OCI-LY7 (cell line): ENCODE measurements at regions not wholly inside any gene's neighbourhood (a gene's known extent, or its start where the extent isn't known, plus 50 kb on each side); places are given as distances from the start of the nearest gene placed in this dataset.

Source experiments
- BruUV-seq: library from RNA; stranded (reverse); fragments of 400-500 nt; replicated peaks from 2 replicates; lab custom pipeline; 2021; lab: Mats Ljungman, UMichigan
- CTCF ChIA-PET: fragments of 300-600 bp; sonication (Branson Sonifier 250); formaldehyde crosslinking; loops from one replicate; lab custom pipeline; 2022; ENCODE audit warnings: antibody characterized with exemption; ENCODE audit not compliant: unreplicated experiment; lab: Charles Lee
- POLR2A ChIA-PET: fragments of 300-600 bp; sonication (Branson Sonifier 250); formaldehyde crosslinking; loops from one replicate; lab custom pipeline; 2022; ENCODE audit warnings: antibody characterized with exemption; lab: Charles Lee
- DNase-seq: peaks from one replicate; pipeline ENCODE4 v3.0.0-alpha.2; 2015; ENCODE audit warnings: low spot score
- H2AFZ ChIP-seq: fragments of 200-600 bp; sonication (generic), shearing (Covaris generic); 2 replicates; pipeline ENCODE4 v1.6.1; 2014; ENCODE audit warnings: mild to moderate bottlenecking, antibody characterized with exemption, low read length, moderate library complexity
- H3K27ac ChIP-seq: fragments of 200-600 bp; sonication (generic); 2 replicates; pipeline ENCODE4 v1.5.1; 2014; ENCODE audit warnings: mixed run types, low read depth, mild to moderate bottlenecking, moderate library complexity, low read length, inconsistent platforms; ENCODE audit not compliant: poor library complexity, severe bottlenecking
- H3K36me3 ChIP-seq: fragments of 200-600 bp; sonication (generic); 2 replicates; pipeline ENCODE4 v1.6.1; 2014; ENCODE audit warnings: mild to moderate bottlenecking, antibody characterized with exemption, low read length, moderate library complexity, mixed read lengths; ENCODE audit not compliant: insufficient read depth
- H3K4me1 ChIP-seq: fragments of 200-600 bp; sonication (generic); 2 replicates; pipeline ENCODE4 v1.5.1; 2014; ENCODE audit warnings: mild to moderate bottlenecking, low read length; ENCODE audit not compliant: insufficient read depth, poor library complexity, severe bottlenecking
- H3K4me2 ChIP-seq: fragments of 200-600 bp; sonication (generic); 2 replicates; pipeline ENCODE4 v1.6.1; 2014; ENCODE audit warnings: mild to moderate bottlenecking, low read length
- H3K4me3 ChIP-seq: fragments of 200-600 bp; sonication (generic); 2 replicates; pipeline ENCODE4 v1.5.1; 2014; ENCODE audit warnings: mild to moderate bottlenecking, low read depth, low read length; ENCODE audit not compliant: poor library complexity, severe bottlenecking
- H3K79me2 ChIP-seq: fragments of 200-600 bp; sonication (generic); 2 replicates; pipeline ENCODE4 v1.6.1; 2016; ENCODE audit warnings: low read depth, mild to moderate bottlenecking, low read length, moderate library complexity, mixed read lengths; ENCODE audit not compliant: insufficient read depth
- H3K9me2 ChIP-seq: fragments of 200-600 bp; sonication (generic); 2 replicates; pipeline ENCODE4 v1.6.1; 2016; ENCODE audit warnings: mild to moderate bottlenecking, low read length, mixed read lengths; ENCODE audit not compliant: insufficient read depth
- H3K9me3 ChIP-seq: fragments of 200-600 bp; sonication (generic); 2 replicates; pipeline ENCODE4 v1.6.1; 2014; ENCODE audit warnings: mild to moderate bottlenecking, mixed run types, low read length, mixed read lengths
- H4K20me1 ChIP-seq: fragments of 200-600 bp; sonication (generic); 2 replicates; pipeline ENCODE4 v1.6.1; 2014; ENCODE audit warnings: mild to moderate bottlenecking, antibody characterized with exemption, low read length, moderate library complexity, mixed read lengths; ENCODE audit not compliant: insufficient read depth
- EZH2phosphoT487 ChIP-seq: fragments of 200-600 bp; sonication (generic); IDR thresholded peaks from 2 replicates; pipeline ENCODE4 v1.6.1; 2018; ENCODE audit warnings: low read depth, borderline replicate concordance, mild to moderate bottlenecking, mixed run types, antibody characterized with exemption, low read length, moderate library complexity, mixed read lengths
- intact Hi-C: fragments of 100-400 bp; cut with micrococcal nuclease; formaldehyde crosslinking; loops from one replicate; pipeline ENCODE4 v1.10.0; 2022; ENCODE audit not compliant: unreplicated experiment
- TF ChIP-seq, protein P1 (sequence below): fragments of 200-600 bp; sonication (generic); conservative IDR thresholded peaks from 2 replicates; pipeline ENCODE4 v1.5.1; 2014; ENCODE audit warnings: mild to moderate bottlenecking, antibody characterized with exemption, low read length, moderate library complexity, mixed read lengths

DNA sequence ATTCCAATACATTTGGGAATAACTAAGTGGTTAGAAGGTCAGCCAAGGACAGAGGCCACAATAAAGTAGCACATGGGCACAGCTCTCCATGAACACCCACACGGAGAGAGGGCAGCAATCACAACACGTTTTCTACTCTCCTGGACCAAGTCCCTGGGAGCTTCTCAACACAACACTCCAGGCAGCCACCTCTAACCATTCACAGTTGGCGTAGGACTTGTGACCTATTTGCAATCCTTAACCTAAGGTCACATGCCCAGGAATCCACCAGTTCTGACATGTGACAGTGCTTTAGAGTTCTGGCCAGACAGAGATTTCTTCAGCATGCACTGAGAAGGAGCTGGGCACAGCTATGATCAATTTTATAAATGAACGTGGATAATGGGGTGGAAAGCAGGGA is 280.8 kb downstream of the SHQ1 start:
- H3K79me2 ChIP-seq: no peaks in the 10 kb centered on the region
- TF ChIP-seq, protein P1, sequence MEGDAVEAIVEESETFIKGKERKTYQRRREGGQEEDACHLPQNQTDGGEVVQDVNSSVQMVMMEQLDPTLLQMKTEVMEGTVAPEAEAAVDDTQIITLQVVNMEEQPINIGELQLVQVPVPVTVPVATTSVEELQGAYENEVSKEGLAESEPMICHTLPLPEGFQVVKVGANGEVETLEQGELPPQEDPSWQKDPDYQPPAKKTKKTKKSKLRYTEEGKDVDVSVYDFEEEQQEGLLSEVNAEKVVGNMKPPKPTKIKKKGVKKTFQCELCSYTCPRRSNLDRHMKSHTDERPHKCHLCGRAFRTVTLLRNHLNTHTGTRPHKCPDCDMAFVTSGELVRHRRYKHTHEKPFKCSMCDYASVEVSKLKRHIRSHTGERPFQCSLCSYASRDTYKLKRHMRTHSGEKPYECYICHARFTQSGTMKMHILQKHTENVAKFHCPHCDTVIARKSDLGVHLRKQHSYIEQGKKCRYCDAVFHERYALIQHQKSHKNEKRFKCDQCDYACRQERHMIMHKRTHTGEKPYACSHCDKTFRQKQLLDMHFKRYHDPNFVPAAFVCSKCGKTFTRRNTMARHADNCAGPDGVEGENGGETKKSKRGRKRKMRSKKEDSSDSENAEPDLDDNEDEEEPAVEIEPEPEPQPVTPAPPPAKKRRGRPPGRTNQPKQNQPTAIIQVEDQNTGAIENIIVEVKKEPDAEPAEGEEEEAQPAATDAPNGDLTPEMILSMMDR: no peak
- no peak for TF ChIP-seq EZH2phosphoT487
- intact Hi-C loops: no loop called here
- POLR2A ChIA-PET: interaction anchor here (1.2 kb wide), 1 partner anchor 152 kb away, joined by 3 read pairs; no protein-coding TSS in a partner anchor
- no peak for DNase-seq
- CTCF ChIA-PET: no interaction called here
- H4K20me1 ChIP-seq: no peaks in the 10 kb centered on the region
- no TSS peak for BruUV-seq
- H3K36me3 ChIP-seq: no peaks in the 10 kb centered on the region
- no peak overlapping the region for H3K4me2 ChIP-seq
- H3K4me1 ChIP-seq: no peaks in the 10 kb centered on the region
- no peaks in the 10 kb centered on the region for H3K9me3 ChIP-seq
- no peak overlapping the region for H3K27ac ChIP-seq
- H2AFZ ChIP-seq: no peak overlapping the region
- H3K4me3 ChIP-seq: no peak overlapping the region
- H3K9me2 ChIP-seq: no peaks in the 10 kb centered on the region

DNA sequence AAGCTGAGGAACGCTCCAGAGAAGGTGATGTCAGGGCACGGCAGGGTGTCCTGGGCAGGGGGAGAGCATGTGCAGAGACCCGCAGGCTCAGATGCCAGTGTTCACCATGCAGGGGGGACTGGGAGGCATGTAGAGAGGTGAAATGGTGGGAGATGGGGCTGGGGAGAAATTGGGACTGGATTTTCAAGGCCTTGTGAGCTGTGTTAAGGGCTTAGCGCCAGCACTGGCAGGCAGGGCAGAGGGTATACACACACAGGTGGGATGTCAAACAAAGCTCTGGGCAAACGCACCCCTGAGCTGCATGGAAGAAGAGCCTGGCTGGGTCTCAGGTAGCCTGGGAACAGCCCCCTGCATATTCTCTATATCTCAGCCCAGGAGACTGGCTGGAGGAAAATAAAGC is 282.7 kb downstream of the SHQ1 start:
- TF ChIP-seq, protein P1: no peak
- no peak for TF ChIP-seq EZH2phosphoT487
- DNase-seq: no peak
- Histone ChIP-seq H3K4me2 (no peak overlapping the region), H4K20me1 (no peaks in the 10 kb centered on the region), H2AFZ (no peak overlapping the region), H3K4me3 (no peak overlapping the region), H3K9me2 (no peaks in the 10 kb centered on the region), H3K36me3 (no peaks in the 10 kb centered on the region), H3K27ac (no peak overlapping the region), H3K9me3 (no peaks in the 10 kb centered on the region), H3K4me1 (no peaks in the 10 kb centered on the region), H3K79me2 (no peaks in the 10 kb centered on the region)
- intact Hi-C loops: no loop called here
- ChIA-PET CTCF (no interaction called here), POLR2A (no interaction called here)
- no TSS peak for BruUV-seq

DNA sequence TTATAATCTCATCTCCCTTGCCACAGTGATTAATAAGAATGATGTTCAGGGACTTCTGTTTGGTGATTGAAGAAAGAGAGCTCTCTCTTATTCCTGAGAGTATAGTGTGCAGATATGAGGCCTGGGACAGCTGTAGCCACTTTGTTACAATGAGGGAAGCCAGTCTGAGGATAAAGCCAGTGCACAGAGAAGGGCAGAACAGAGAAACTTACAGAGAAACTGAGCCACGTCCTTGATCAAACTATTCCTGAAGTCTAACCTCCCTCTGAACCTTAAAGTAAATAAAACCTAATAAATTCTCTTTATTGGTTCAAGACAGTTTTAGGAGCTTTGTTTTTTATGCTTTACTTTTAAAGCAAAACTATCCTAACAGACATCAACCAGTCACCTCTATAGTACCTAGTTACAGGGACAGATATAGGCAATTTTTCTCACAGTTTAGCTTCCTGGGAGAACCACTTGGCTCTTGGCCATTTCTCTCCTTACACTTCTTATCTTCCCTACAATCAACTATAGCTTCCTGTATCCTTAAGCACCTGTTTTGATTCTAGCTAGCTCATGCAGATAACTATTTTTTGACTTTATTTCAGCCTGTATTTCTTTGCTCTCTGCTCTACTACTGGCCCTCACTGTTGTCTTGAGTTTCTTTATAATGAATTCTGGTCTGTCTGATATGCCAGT is 284.4 kb downstream of the SHQ1 start:
- Histone ChIP-seq H3K79me2 (no peaks in the 10 kb centered on the region), H3K9me3 (no peaks in the 10 kb centered on the region), H3K4me2 (no peak overlapping the region), H2AFZ (no peak overlapping the region), H3K9me2 (no peaks in the 10 kb centered on the region), H3K4me3 (no peak overlapping the region), H3K4me1 (no peaks in the 10 kb centered on the region), H3K36me3 (no peaks in the 10 kb centered on the region), H3K27ac (no peak overlapping the region), H4K20me1 (no peaks in the 10 kb centered on the region)
- ChIA-PET CTCF (no interaction called here), POLR2A (interaction anchor here (0.6 to 1.1 kb wide), 4 partner anchors 17 to 1250 kb away, joined by 3 to 6 read pairs (median 3); no protein-coding TSS in a partner anchor)
- intact Hi-C loops: no loop called here
- no TSS peak for BruUV-seq
- TF ChIP-seq, protein P1: no peak
- no peak for TF ChIP-seq EZH2phosphoT487
- no peak for DNase-seq
